GM19023 (cell line): ENCODE measurements at regions not wholly inside any gene's neighbourhood (a gene's known extent, or its start where the extent isn't known, plus 50 kb on each side); places are given as distances from the start of the nearest gene placed in this dataset.
"Not testable (repeated sequence)": the region's sequence is repeated elsewhere in the genome, so short reads cannot be mapped to it uniquely, and the experiment has no call there.

Experiments used
- ATAC-seq: cut with Tn5 transposase; IDR thresholded peaks from one replicate; pipeline ENCODE4 v1.9.1; 2021; ENCODE audit warnings: mild to moderate bottlenecking, moderate library complexity; ENCODE audit not compliant: unreplicated experiment

DNA sequence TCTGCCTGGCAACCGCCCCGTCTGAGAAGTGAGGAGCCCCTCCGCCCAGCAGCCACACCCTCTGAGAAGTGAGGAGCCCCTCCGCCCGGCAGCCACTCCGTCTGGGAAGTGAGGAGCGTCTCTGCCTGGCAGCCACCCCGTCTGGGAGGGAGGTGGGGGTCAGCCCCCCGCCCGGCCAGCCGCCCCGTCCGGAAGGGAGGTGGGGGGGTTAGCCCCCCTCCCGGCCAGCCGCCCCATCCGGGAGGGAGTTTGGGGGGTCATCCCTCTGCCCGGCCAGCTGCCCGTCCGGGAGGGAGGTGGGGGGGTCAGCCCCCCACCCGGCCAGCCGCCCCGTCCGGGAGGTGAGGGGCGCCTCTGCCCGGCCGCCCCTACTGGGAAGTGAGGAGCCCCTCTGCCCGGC lies 269.0 kb downstream of the FAM72C start:
- ATAC-seq, result not testable (repeated sequence)

DNA sequence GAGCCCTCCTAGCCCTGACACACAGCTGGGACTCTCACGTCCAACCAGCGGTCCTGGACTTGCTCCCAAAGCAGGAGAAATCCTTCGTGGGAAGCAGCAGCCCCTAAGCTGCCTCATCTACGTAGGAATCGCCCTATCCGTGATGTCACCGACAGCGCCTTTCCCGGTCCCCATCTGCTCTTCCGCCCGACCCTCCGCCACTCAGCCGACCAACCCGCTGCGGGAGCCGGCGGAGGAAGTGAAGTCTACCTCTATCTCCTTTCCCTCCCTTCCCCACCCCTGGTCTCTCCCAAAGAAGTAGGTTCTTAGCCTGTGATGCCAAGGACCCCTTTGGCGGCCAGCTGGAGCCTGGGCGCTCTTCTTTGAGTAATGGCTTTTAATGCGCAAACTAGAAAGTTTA lies 272.1 kb downstream of the FAM72C start:
- ATAC-seq, result no peak

DNA sequence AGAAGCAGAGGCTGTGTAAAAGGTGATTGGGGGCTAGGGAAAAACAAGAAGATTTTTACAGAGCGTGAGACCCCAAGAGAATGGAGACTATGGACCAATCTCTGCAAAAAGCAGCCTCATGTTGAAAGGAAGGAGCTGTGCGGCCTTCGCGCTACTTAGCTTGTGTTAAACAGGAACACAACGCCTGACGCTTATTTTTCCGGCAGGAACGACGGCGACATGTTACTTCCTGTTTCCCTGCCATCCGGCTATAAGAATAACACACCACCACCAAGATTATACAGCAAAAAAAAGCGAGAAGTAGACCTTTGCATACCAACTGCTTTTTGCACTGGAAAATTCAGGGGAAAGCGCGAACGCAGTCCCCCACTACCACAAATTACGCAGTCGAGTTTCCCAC lies 272.7 kb downstream of the FAM72C start:
- no peak for ATAC-seq

DNA sequence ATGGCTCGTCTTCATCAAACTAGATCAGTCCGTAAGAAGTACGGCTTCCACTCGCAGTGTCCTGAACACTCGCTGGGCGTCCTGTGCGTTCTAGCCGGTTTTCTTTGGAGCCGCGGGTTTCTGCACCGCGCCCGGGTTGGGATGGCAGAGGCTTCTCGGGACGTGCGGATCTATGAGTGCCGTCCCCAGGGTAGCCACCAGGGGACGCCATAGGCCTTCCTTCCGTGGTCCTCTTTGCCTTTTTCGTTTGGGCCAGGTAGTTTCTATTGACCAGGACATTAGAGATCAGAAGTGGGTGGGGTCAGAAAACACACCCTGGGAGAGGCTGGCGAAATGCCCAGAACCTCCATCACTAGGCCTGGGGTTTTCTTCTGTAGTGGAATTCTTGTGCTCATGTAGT lies 273.8 kb downstream of the FAM72C start:
- no peak for ATAC-seq

DNA sequence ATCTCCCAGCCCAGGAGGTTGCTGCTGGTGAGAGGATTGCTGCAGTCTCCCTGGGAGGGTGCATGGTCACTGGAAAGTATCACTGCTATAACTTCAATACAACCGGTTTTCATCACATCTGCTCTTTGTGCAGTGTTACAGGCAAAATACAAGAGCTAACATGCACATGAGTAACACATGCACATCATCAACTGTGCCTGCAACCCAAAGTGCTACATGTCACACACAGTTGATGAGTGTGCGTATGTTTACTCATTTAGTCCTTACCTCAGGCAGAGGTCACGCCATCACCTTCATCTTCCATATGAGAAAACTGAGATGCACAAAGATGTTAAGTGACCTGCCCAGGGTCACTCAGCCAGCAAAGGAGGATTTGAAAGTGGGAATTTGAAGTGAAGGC lies 277.7 kb downstream of the FAM72C start:
- no peak for ATAC-seq

DNA sequence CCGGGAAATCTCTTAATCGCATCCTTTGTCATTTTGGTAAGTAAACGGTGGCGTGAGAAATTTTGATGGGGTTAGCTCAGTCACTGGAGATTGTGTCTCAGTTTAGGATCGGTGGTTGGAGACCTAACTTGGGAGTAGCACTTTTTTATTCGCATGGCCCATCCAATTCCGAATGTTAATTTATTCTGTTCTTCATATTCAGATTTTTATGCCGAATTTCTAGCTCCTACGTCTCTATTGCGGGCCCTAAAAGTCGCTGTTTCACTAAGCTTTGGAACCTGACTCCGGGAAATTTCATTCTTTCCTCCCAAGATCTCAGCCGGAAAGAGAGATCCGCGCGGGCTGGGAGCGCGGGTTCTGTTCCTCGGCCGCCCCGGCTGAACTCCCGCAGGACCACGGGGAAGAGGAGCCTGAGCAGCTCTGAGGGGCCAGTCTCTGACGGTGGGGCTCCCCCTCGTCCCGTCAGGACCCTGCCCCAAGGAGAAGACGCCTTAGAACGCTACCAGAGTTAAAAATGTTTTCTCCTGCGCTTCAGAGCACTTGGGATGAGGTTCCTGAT lies 279.7 kb downstream of the FAM72C start:
- ATAC-seq, result no peak

DNA sequence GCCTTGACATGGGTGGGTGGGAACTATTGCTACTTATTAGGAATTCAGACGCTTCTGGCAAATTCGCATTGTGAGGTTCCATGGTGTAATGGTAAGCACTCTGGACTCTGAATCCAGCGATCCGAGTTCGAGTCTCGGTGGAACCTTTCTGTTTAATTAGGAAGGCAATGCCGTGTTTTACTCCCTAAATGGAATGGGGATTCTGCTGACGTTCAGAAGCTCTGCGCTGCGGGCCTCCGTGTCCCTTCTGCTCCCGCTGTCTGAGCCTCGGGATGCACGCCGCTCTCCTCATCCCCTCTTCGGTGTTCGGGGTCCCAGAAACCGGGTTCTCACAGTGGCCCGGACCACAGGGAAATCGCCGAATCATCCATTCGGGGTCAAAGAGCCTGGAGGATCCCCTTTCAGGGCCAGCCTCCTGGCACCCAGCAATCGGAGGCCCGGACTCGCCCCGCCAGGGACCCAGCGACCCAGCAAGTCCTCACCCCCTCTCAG lies 280.3 kb downstream of the FAM72C start:
- no peak for ATAC-seq

DNA sequence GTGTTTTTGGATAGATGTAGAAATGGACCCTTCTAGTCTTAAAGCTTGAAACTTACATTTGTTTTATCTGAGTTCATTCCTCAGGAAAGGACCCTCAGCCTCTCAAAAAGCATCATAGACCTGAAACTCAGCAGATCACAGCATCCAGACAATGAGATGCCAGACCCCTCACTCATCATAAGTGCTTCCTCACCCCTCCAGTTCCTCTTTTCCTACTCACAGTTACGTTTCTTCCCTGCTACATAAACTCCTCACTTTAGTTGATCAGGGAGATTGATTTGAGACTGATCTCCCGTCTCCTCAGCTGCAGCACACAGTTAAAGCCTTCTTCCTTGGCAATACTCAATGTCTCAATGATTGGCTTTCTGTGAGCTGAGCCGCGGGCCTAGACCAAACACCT lies 282.0 kb downstream of the FAM72C start:
- ATAC-seq, result no peak

DNA sequence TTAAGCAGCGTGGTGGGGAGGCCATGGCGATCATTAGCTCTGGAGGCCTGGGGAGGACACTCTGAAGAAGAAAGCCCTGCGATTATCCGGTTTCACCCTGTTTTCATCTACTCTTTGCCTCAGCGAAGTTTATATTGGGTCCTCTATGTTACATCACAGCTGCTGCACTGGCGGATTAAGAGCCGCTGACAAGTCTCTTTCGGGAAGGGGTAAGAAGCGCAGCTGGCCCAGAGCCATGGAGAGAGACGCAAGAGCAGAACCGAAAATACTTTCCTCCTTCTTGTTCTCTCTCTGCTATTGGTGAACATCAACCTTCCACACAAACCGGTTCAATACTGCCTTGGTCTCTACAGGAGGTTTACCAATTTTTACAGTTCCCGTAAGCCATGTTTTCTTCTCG lies 291.5 kb downstream of the FAM72C start:
- ATAC-seq, result no peak

DNA sequence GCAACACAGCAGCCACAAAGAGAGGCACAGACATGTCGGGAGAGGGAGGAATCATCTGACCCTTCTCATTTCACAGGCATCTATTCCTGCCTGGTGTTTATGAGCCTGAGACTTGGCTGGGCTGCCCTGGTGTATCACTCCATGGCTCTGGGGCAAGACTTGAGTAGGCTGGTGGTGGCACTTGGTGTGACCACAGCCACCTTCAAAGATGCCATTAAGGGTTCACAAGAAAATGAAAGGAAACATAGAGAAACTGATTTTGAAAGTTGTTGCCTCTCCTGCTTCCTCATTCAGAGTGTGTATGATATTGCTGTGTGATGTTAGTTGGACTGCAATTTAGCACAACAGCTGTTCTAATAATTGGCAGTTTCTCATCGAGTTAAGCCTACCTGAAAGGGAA lies 298.8 kb downstream of the FAM72C start:
- ATAC-seq, result no peak

DNA sequence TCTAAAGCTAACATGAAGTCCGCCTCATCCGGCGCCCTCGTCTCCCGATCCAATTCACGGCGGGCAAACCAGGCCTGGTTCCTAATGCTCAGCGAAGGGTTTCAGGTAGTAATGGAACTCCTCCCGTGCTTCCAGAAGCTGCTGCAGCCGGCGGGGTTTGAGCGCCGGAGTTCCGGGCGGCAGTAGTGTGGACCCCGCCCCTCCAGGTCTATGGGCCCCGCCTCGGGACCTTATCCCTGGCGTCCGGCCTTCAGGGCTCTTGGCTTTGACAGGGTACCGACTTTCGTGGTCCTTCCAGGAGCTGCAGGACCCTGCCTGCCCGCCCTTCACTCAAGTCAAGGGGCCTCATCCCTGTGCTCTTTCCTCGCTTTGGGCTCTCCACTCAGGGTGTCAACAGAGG lies 304.1 kb downstream of the FAM72C start:
- ATAC-seq, result no peak

DNA sequence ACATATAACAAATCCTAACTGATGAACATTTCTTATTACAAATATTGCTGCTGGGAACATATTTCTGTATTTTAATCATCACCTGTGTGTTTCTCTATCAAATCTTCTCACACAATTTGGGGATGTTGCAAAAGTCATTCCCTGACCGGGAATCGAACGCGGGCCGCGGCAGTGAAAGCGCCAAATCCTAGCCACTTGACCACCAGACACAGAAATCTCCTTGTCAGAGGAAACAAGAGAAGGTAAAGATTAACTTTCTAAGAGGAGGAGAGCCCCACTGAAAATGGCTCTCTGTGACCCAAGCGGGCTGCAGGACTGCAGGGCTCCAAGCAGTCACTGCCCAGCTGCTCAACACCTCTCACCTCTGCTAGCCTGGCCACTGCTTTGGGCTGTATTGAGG lies 304.9 kb downstream of the FAM72C start:
- no peak for ATAC-seq

DNA sequence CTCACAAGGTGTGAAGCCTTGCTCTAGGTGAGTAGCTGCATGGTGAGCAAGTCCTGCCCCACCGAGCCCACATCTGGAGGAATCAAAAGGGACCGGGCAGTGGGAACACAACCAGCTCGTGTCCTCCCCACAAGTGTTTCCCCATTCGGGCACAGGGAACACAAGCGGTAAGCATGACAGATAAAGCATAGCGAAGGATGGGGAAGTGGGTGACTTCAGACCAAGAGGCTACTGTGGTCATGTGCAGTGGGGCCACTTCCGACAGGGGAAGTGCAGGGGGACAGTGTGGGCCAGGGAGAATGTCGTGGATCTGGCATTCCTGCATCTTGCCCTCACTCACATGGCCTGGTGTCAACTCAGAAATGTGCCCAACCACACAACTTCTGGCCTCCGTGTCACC lies 306.2 kb downstream of the FAM72C start:
- ATAC-seq, result no peak

DNA sequence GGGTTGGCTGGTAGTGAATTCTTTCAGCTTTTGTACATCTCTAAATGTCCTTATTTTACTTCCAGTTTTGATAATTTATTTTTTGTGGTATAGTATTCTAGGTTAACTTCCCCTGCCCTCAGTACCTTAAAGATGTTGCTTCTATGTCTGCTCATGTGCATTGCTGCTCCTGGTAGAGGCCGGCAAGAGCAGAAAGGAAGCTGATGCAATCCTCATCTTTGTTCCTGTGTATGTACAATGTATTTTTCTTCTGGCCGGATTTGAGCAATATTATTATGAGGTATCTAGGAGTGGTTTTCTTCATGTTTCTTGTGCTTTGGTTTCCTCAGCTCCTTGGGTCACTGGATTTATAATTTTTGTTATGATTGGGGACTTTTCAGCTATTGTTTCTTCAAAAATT lies 308.7 kb downstream of the FAM72C start:
- not testable (repeated sequence) for ATAC-seq

DNA sequence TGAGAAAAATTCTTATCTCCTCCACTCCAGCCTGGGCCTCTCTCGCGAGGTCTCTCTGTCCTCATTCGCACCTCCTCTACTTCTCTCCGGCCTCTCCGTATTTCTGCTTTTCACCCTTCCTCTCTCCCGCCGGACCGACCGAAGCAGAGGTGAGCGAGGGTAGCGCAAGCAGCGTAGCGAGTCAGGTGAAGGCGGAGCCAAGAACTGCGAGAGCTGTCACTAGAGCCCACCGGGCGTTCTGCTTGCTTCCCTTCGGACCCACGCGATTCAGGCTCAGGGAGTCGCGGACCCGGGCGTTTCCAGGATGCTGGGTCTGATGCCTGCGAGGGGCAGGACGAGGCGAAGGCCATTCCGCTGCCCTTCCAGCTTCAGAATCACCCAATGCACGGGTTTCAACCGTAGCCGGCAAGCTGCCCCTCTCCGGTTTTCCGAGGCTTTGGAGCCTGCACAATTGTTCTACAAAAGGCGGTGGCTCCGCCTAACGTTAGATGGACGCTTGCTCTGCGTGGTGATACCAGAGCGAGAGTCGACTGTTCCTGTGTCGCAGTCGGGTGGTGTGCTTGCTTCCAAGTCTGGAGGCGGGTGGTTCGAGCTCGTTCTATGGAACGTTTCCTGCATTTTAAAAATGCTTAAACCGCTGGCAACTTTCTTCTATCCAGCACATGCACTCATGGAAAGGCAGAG lies 310.2 kb downstream of the FAM72C start:
- ATAC-seq, result no peak

DNA sequence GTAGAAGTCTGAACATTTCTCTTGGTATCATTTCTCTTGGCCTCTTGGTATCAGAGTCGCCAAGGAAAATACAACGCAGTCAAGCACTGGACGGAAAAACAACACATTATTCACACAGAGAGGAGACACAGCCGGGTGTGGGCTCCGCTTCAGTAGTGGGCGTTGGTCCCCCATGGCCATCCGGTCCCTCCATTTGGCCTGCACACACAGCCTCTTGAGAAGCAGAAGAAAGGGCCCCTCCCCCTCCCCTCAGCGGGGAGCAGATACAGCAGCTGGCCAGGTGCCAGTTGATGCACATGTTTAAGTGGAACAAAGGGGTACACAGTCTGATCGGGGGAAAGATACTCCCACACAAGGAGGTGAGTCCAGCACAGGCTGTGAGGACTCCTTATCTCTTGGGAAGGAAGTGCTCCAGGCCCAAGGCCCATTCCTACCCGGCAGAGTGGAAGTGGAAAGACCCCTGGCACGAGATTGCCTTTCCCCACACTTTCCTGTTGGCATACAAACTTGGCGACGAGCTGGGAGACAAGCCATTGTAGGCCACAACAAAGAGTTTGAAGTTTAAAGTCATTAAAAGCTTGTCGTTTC lies 311.3 kb downstream of the FAM72C start:
- ATAC-seq, result no peak

DNA sequence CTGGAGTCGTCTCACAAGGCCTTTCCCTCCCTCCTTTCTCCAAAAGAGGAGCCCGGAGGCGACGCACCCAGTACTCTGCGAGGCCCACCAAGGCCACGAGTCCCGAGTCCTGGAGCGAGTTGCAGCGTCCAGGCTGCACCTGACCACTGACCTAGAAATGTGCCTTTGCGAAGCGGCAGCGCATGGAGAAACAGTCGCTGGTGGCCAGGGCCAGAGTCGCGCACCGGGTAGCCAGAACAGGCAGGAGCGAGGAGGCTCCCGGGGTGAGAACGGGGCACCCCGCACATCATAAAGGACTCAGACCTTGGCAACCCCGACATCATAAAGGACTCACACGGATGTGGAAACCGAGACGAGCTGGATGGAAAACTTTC lies 318.4 kb downstream of the FAM72C start:
- no peak for ATAC-seq

DNA sequence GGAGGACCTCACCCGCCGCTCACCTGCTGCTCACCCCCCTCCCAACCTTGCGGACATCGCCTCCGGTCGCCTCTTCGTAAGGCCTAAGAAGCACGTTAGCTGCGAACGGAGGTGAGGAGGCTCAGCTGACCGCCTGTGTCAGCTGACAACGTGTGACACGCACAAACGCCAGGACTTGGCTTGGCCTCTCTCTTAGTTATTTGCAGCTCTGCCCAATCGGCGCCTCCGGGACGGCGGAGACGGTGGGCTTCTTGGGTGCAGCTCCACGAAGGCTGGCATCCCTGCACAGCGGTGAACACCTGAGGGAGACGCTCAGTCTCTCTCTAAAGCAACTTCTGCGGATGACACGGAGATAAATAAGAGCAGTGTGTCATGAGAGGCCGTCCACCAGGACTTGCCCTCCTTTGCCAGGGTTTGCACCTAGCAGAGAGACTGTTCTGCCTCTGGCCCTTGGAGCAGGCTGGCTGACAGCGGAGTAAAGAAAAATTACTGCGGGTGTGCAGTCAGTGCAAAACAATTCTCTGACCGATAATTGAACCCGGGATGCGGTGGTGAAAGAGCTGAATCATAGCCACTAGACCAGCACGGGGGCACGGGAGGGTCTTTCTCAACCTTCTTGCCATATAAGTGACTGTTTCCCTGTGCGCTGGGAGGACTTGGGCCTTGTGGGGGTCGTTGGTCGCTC lies 318.9 kb downstream of the FAM72C start:
- ATAC-seq, result no peak

DNA sequence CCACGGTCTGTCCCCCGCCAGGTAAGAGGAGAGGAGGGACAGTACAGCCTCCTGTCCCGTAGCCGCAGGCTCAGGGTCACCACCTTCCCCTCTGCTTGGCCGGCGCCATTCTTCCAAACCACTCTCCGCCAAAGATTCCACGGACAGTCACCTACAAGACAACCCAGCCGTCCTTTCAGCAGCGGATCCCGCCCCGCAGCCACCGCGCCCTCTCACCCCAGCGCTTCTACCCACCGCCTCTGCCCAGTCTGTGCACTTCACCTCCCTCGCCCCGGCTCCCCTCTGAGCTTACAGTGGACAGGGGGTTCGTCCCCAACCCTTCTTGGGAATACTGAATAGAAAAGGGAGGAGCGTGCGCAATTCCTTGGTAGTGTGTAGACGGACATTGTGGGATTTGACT lies 319.6 kb downstream of the FAM72C start:
- no peak for ATAC-seq

DNA sequence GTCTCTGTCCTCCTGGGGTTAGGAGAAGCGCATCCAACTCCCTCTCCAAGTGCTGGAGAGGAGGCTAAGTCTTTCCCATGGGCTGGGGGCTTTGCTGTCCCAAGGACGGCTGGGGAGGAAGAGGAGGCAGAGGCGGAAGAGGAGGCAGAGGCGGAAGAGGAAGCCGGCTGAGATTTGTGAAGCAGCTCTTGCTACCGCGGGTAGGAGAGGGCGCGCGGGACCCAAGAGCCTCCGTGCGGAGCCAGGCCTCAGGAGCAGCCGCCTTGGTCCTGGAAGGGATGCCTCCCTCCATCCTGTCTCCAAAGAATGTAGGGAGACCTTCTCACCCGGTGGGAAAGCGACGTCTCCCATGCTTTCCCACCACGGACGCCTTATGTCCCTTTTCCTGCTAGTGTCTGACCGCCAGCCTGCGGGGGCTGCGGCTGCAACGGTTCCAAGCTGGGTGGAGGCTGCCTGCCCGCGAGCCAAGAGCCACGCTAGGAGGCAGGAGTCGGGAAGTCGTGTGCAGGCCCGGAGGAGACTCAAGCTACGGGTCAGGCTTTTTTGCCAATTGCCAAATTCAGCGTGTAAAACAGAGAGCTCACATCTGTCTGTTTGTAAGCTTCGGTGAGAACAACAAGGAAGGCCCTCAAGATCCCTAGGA lies 320.3 kb downstream of the FAM72C start:
- no peak for ATAC-seq

DNA sequence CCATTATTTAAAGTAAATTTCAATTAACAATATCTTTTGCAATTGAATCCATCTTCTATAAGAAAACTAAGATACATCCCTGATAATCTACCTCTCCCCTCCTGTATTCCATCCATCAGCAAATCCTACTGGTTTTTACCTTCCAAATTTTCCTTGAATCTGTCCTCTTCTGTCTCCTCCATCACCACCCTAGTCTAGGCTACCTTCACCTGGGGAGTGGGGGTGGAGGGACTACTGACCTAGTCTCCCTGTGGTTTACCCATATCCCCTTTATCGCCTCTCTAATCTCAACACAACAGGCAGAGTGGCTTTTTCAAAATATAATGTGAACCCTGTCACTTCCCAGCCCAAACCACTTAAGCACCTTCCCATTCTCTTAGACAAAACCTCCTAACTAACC lies 327.8 kb downstream of the FAM72C start:
- not testable (repeated sequence) for ATAC-seq
